ENCODE measurements at regions not wholly inside any gene's neighbourhood (a gene's known extent, or its start where the extent isn't known, plus 50 kb on each side); places are given as distances from the start of the nearest gene placed in this dataset.

DNA sequence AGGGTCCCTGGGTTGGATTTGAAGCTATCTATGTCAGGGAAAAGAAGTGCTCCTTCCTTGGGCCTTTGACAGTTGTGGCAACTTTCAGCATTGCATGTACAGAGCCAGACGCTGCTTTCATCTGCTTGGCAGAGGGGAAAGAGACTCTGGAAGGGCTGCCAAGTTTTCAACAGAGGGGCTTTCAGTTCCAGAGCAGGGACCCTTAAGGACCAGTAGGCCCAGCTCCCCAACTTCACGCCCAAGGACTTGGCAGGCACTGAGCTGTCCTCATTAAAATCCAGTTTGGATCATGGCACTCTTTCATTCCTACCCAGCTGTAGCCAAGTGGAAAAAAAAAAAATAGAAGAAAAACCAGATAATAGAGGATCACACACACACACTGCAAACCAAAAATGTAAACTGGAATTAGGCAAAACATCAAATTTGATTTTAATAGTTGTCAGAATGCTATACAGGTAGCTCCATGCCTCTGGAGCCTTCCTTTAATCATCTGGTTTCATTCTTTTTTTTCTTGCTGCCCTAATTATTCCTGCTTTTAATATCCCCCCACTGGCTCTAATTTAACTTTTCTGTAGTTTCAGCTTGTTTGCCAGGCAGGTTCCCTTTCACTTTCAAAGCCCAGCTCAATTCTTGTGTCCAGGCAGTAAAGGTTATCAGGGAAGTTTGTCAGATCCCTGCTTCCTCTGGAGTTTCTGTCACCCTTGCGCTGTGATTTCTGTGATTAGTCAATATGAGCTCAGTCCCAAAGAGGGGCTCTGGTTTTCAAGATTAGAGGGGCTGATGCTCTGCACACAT lies 702.6 kb upstream of the CDH8 start:
- H3F3A ChIP-seq (ENCODE audit: insufficient read depth, low read length, poor library complexity, severe bottlenecking), result no peaks in the 10 kb centered on the region
- no peak overlapping the region for H3K27ac ChIP-seq (ENCODE audit: low read length)
- H3K79me2 ChIP-seq (replicated peaks; ENCODE audit: insufficient read depth, low read length), result no peaks in the 10 kb centered on the region
- no peak overlapping the region for H3K9ac ChIP-seq (ENCODE audit: low read length)
- H3K27me3 ChIP-seq (ENCODE audit: insufficient read depth, low read depth, low read length), result no peaks in the 10 kb centered on the region
- no peaks in the 10 kb centered on the region for H3K9me3 ChIP-seq (ENCODE audit: low read length)
- no peak overlapping the region for H2AFZ ChIP-seq (ENCODE audit: low read depth, low read length)
- no peaks in the 10 kb centered on the region for H3K9me2 ChIP-seq (ENCODE audit: insufficient read depth, low read length)
- H3K36me3 ChIP-seq (ENCODE audit: insufficient read depth, low read length), result no peaks in the 10 kb centered on the region
- H3K4me3 ChIP-seq (ENCODE audit: low read length), result no peak overlapping the region
- H4K20me1 ChIP-seq (ENCODE audit: insufficient read depth), result no peaks in the 10 kb centered on the region
- TF ChIP-seq RAD21 (conservative IDR thresholded peaks at IDR 0.05) (no peak), TAF1 (IDR thresholded peaks at IDR 0.05; ENCODE audit: low read depth) (no peak), MXI1 (conservative IDR thresholded peaks at IDR 0.05; ENCODE audit: poor library complexity, severe bottlenecking) (no peak), EZH2 (IDR thresholded peaks at IDR 0.05; ENCODE audit: borderline replicate concordance, insufficient read depth, low read length, poor library complexity, severe bottlenecking) (no peak), EP300 (conservative IDR thresholded peaks at IDR 0.05; ENCODE audit: poor library complexity, severe bottlenecking) (no peak), POLR2AphosphoS5 (IDR thresholded peaks at IDR 0.05) (no peak), SMC3 (conservative IDR thresholded peaks at IDR 0.05; ENCODE audit: poor library complexity) (no peak)
- TF ChIP-seq, protein P1, sequence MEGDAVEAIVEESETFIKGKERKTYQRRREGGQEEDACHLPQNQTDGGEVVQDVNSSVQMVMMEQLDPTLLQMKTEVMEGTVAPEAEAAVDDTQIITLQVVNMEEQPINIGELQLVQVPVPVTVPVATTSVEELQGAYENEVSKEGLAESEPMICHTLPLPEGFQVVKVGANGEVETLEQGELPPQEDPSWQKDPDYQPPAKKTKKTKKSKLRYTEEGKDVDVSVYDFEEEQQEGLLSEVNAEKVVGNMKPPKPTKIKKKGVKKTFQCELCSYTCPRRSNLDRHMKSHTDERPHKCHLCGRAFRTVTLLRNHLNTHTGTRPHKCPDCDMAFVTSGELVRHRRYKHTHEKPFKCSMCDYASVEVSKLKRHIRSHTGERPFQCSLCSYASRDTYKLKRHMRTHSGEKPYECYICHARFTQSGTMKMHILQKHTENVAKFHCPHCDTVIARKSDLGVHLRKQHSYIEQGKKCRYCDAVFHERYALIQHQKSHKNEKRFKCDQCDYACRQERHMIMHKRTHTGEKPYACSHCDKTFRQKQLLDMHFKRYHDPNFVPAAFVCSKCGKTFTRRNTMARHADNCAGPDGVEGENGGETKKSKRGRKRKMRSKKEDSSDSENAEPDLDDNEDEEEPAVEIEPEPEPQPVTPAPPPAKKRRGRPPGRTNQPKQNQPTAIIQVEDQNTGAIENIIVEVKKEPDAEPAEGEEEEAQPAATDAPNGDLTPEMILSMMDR (IDR thresholded peaks at IDR 0.05; ENCODE audit: poor library complexity, severe bottlenecking), result no peak
- TF ChIP-seq, protein P2, sequence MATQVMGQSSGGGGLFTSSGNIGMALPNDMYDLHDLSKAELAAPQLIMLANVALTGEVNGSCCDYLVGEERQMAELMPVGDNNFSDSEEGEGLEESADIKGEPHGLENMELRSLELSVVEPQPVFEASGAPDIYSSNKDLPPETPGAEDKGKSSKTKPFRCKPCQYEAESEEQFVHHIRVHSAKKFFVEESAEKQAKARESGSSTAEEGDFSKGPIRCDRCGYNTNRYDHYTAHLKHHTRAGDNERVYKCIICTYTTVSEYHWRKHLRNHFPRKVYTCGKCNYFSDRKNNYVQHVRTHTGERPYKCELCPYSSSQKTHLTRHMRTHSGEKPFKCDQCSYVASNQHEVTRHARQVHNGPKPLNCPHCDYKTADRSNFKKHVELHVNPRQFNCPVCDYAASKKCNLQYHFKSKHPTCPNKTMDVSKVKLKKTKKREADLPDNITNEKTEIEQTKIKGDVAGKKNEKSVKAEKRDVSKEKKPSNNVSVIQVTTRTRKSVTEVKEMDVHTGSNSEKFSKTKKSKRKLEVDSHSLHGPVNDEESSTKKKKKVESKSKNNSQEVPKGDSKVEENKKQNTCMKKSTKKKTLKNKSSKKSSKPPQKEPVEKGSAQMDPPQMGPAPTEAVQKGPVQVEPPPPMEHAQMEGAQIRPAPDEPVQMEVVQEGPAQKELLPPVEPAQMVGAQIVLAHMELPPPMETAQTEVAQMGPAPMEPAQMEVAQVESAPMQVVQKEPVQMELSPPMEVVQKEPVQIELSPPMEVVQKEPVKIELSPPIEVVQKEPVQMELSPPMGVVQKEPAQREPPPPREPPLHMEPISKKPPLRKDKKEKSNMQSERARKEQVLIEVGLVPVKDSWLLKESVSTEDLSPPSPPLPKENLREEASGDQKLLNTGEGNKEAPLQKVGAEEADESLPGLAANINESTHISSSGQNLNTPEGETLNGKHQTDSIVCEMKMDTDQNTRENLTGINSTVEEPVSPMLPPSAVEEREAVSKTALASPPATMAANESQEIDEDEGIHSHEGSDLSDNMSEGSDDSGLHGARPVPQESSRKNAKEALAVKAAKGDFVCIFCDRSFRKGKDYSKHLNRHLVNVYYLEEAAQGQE (IDR thresholded peaks at IDR 0.05; ENCODE audit: borderline replicate concordance), result no peak
- no peak overlapping the region for H3K4me2 ChIP-seq (ENCODE audit: low read length)

DNA sequence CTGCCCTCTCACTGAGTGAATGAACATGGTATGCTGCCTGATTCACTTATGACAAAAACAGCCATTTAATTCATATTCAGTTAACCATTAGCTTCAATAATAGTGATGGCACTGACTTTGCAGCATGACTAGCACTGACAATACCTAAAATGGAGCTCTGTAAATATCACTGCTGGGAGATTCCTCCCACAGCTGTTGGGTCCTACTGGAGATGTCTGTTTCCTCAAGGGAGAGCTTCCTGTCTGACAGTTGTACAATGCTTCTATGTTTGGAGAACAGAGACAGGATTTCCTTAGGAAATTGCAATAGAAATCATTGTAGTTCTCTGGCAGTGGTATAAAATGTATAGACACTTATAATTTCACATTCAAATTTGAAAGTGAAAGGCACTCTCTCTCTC lies 695.9 kb upstream of the CDH8 start:
- H3K79me2 ChIP-seq (replicated peaks; ENCODE audit: insufficient read depth, low read length), result no peaks in the 10 kb centered on the region
- no peaks in the 10 kb centered on the region for H3K36me3 ChIP-seq (ENCODE audit: insufficient read depth, low read length)
- no peaks in the 10 kb centered on the region for H3K27me3 ChIP-seq (ENCODE audit: insufficient read depth, low read depth, low read length)
- H3K9me3 ChIP-seq (ENCODE audit: low read length), result no peaks in the 10 kb centered on the region
- H3K9ac ChIP-seq (ENCODE audit: low read length), result no peak overlapping the region
- no peak overlapping the region for H3K4me3 ChIP-seq (ENCODE audit: low read length)
- H3K9me2 ChIP-seq (ENCODE audit: insufficient read depth, low read length), result no peaks in the 10 kb centered on the region
- no peaks in the 10 kb centered on the region for H4K20me1 ChIP-seq (ENCODE audit: insufficient read depth)
- no peak overlapping the region for H2AFZ ChIP-seq (ENCODE audit: low read depth, low read length)
- H3K27ac ChIP-seq (ENCODE audit: low read length), result peak overlapping the region; percentile 6
- no peaks in the 10 kb centered on the region for H3F3A ChIP-seq (ENCODE audit: insufficient read depth, low read length, poor library complexity, severe bottlenecking)
- peak; percentile 55 for TF ChIP-seq POLR2AphosphoS5 (IDR thresholded peaks at IDR 0.05)
- no peak for TF ChIP-seq TAF1 (IDR thresholded peaks at IDR 0.05; ENCODE audit: low read depth)
- TF ChIP-seq SMC3 (conservative IDR thresholded peaks at IDR 0.05; ENCODE audit: poor library complexity), result no peak
- TF ChIP-seq, protein P2 (IDR thresholded peaks at IDR 0.05; ENCODE audit: borderline replicate concordance), result no peak
- TF ChIP-seq EZH2 (IDR thresholded peaks at IDR 0.05; ENCODE audit: borderline replicate concordance, insufficient read depth, low read length, poor library complexity, severe bottlenecking), result no peak
- no peak for TF ChIP-seq MXI1 (conservative IDR thresholded peaks at IDR 0.05; ENCODE audit: poor library complexity, severe bottlenecking)
- TF ChIP-seq EP300 (conservative IDR thresholded peaks at IDR 0.05; ENCODE audit: poor library complexity, severe bottlenecking), result peak; percentile 71
- TF ChIP-seq, protein P1 (IDR thresholded peaks at IDR 0.05; ENCODE audit: poor library complexity, severe bottlenecking), result no peak
- no peak for TF ChIP-seq RAD21 (conservative IDR thresholded peaks at IDR 0.05)
- no peak overlapping the region for H3K4me2 ChIP-seq (ENCODE audit: low read length)
